ENCODE measurements at regions not wholly inside any gene's neighbourhood (a gene's known extent, or its start where the extent isn't known, plus 50 kb on each side); places are given as distances from the start of the nearest gene placed in this dataset.
"Not testable (repeated sequence)": the region's sequence is repeated elsewhere in the genome, so short reads cannot be mapped to it uniquely, and the experiment has no call there.

GRCh38 chr6:56904068-56904467 is 50.8 kb upstream of the BEND6 start:
- no peak for FAIRE-seq

- FAIRE-seq = peak; percentile 94
These were observed 52.1 kb upstream of the BEND6 start for GRCh38 chr6:56902641-56903464.

GRCh38 chr6:56900784-56901183 is 54.1 kb upstream of the BEND6 start:
- no peak for FAIRE-seq

GRCh38 chr6:56899753-56900152 is 55.2 kb upstream of the BEND6 start:
- FAIRE-seq = no peak

GRCh38 chr6:56899311-56899710 is 55.6 kb upstream of the BEND6 start:
- FAIRE-seq = no peak

- FAIRE-seq = no peak
These were observed 56.9 kb upstream of the BEND6 start for GRCh38 chr6:56897789-56898529.

- no peak for FAIRE-seq
These were observed 63.2 kb upstream of the BEND6 start for GRCh38 chr6:56891754-56892153.

- FAIRE-seq = no peak
These were observed 64.1 kb upstream of the BEND6 start for GRCh38 chr6:56890683-56891429.

- no peak for FAIRE-seq
These were observed 64.8 kb upstream of the BEND6 start for GRCh38 chr6:56890066-56890465.

GRCh38 chr6:56889492-56889891 is 65.4 kb upstream of the BEND6 start:
- no peak for FAIRE-seq

- FAIRE-seq = no peak
These were observed 66.2 kb upstream of the BEND6 start for GRCh38 chr6:56888687-56889086.

GRCh38 chr6:56887086-56887485 is 67.8 kb upstream of the BEND6 start:
- no peak for FAIRE-seq

- no peak for FAIRE-seq
These were observed 77.0 kb upstream of the BEND6 start for GRCh38 chr6:56877922-56878321.

GRCh38 chr6:56875961-56876360 is 78.9 kb upstream of the BEND6 start:
- FAIRE-seq = no peak

- FAIRE-seq = no peak
These were observed 79.4 kb upstream of the BEND6 start for GRCh38 chr6:56875523-56875922.

GRCh38 chr6:56874328-56874727 is 80.6 kb upstream of the BEND6 start:
- FAIRE-seq = no peak

GRCh38 chr6:56870053-56870452 is 84.9 kb upstream of the BEND6 start:
- FAIRE-seq = not testable (repeated sequence)

GRCh38 chr6:56869346-56869745 is 85.6 kb upstream of the BEND6 start:
- FAIRE-seq = no peak

- no peak for FAIRE-seq
These were observed 86.2 kb upstream of the BEND6 start for GRCh38 chr6:56868687-56869086.

- no peak for FAIRE-seq
These were observed 87.9 kb upstream of the BEND6 start for GRCh38 chr6:56866917-56867522.

GRCh38 chr6:56865081-56865875 is 89.6 kb upstream of the BEND6 start:
- no peak for FAIRE-seq

- no peak for FAIRE-seq
These were observed 90.7 kb upstream of the BEND6 start for GRCh38 chr6:56864171-56864616.

Measured in G401.6 (cell line).